Caki2 (cell line): ENCODE measurements at regions not wholly inside any gene's neighbourhood (a gene's known extent, or its start where the extent isn't known, plus 50 kb on each side); places are given as distances from the start of the nearest gene placed in this dataset.
"Not testable (repeated sequence)": the region's sequence is repeated elsewhere in the genome, so short reads cannot be mapped to it uniquely, and the experiment has no call there.

Source experiments
- DNase-seq: peaks from one replicate; pipeline ENCODE4 v3.0.0-alpha.2; 2015; ENCODE audit warnings: low read depth
- in situ Hi-C: cut with HindIII; loops from 2 replicates; pipeline ENCODE4 v1.10.0; 2016; ENCODE audit warnings: low sequenced_read_pairs, low pct_unique_long_range_greater_than_20kb, mixed read lengths

GRCh38 chr14:106006716-106007115 is 480.3 kb downstream of the TMEM121 start:
- DNase-seq, in situ Hi-C loops: not testable (repeated sequence)

- DNase-seq, result no peak
- in situ Hi-C loops, result no loop called here
Observed at GRCh38 chr14:106010783-106011182, 484.4 kb downstream of the TMEM121 start.

DNA sequence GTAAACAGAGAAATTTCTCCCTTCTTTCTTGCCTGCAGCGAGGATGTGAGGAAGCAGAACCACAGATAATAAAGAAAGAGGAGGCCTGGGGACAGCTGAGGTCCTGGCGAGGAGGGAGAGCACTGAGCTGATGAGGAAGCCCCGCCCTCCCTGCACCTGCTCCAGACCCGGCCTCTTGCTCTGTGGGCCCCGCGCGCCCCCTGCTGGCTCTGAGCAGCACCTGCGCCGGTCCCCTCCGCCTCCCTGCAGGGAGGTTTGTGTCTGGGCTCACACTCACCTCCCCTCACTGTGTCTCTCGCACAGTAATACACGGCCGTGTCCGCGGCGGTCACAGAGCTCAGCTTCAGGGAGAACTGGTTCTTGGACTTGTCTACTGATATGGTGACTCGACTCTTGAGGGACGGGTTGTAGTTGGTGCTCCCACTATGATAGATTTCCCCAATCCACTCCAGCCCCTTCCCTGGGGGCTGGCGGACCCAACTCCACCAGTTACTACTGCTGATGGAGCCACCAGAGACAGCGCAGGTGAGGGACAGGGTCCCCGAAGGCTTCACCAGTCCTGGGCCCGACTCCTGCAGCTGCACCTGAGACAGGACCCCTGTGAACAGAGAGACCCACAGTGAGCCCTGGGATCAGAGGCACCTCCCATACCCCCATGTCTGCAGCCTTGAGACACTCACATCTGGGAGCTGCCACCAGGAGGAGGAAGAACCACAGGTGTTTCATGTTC is 485.4 kb downstream of the TMEM121 start:
- in situ Hi-C loops, result not testable (repeated sequence)
- peak; percentile 10 for DNase-seq

- DNase-seq, in situ Hi-C loops: not testable (repeated sequence)
Observed at GRCh38 chr14:106012361-106012725, 486.0 kb downstream of the TMEM121 start.

GRCh38 chr14:106013879-106014376 is 487.5 kb downstream of the TMEM121 start:
- in situ Hi-C loops, result no loop called here
- no peak for DNase-seq

DNA sequence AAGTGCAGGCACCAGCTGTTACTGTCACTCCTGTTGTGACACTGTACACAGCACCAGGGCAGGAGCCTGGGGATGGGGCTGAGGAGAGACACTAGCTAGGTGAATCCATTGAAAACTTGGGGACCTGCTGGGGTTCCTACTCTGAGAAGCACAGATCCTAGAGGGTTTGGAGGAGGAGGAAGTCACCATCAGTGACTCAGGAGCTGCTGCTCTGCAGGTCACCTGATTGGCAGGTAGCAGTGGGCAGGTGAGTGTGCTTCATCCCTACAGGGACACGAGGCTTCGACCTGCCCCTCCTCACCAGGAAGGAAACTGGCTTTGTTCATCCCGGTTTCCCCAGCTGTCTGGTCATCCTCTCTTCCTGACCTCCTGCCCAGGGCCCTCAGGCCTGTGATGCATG is 491.6 kb downstream of the TMEM121 start:
- DNase-seq, in situ Hi-C loops: not testable (repeated sequence)

GRCh38 chr14:106021832-106022231 is 495.4 kb downstream of the TMEM121 start:
- DNase-seq, result no peak
- in situ Hi-C loops, result no loop called here

DNA sequence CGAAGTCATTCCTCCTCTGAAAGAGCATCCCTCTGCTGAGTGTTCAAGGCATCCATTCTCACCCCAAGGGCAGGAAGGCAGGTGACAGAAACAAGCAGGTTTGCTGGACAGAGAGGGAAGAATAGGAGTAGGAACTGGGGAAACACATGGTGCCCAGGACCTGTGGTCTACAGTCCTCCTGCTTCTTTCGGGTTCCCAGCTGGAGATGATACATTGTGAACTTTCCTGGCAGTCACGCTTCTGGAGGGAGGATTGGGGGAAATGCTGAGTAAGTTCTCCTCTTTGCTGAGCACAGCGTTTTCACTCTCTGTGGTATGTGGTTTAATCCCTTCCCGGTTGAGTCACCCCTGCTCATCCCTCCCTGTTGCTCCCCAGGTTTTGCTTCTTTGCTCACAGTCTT is 496.3 kb downstream of the TMEM121 start:
- in situ Hi-C loops, DNase-seq: not testable (repeated sequence)

GRCh38 chr14:106023411-106023810 is 497.0 kb downstream of the TMEM121 start:
- DNase-seq, result no peak
- in situ Hi-C loops, result no loop called here

GRCh38 chr14:106024983-106025604 is 498.7 kb downstream of the TMEM121 start:
- DNase-seq, result no peak
- in situ Hi-C loops, result no loop called here

GRCh38 chr14:106026026-106026425 is 499.6 kb downstream of the TMEM121 start:
- in situ Hi-C loops, result no loop called here
- DNase-seq, result no peak

DNA sequence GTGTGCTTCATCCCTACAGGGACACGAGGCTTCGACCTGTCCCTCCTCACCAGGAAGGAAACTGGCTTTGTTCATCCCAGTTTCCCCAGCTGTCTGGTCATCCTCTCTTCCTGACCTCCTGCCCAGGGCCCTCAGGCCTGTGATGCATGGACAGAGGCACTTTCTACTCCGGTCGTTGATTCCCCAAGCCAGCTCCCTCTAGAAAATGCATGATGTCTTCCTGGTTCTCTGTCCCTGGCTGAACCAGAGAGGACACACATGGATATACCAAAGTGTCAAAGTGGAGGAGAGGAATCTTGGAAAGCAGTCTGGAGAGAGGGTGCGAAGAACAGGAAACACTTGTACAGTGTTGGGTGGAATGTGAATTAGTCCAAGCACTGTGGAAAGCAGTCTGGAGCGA is 501.4 kb downstream of the TMEM121 start:
- in situ Hi-C loops, DNase-seq: not testable (repeated sequence)

DNA sequence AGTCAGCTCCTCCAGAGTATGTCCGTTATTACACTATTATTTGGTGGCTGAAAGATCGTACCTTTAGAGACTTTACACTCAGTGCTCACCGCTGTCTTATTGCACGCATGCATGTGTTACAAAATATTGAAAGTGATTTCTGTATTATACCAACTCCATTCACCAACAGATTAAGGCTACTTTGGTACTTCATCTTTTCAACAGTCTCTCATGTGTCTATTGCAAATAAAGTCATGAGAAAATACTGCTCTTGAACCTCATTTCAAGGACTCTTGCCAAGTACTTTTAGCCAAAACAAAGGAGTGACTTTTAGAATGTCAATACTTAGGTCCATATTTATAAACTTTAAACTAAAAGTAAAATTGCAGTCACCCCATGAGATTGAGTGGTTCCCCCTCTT is 503.6 kb downstream of the TMEM121 start:
- DNase-seq, result no peak
- in situ Hi-C loops, result no loop called here

- in situ Hi-C loops, result no loop called here
- no peak for DNase-seq
Observed at GRCh38 chr14:106037380-106037779, 511.0 kb downstream of the TMEM121 start.

DNA sequence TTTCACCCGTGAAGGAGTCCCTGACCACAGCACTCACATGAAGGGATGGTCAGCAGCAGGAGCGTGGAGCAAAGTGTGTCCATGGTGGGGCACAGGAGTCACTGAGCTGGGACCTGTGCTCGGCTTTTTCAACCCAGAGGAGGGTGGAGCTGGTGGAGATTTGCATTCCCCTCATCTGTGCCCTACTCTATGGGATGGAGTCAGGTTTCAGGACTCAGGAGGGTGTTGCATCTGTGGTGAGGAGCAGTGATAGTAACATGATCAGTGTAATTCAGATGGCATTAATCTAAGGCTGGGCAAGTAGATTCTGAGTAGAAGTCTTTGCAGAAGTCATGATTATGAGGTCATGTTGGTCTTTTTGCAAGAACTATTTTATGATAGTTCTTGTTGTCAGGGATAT is 511.9 kb downstream of the TMEM121 start:
- in situ Hi-C loops, result no loop called here
- no peak for DNase-seq

DNA sequence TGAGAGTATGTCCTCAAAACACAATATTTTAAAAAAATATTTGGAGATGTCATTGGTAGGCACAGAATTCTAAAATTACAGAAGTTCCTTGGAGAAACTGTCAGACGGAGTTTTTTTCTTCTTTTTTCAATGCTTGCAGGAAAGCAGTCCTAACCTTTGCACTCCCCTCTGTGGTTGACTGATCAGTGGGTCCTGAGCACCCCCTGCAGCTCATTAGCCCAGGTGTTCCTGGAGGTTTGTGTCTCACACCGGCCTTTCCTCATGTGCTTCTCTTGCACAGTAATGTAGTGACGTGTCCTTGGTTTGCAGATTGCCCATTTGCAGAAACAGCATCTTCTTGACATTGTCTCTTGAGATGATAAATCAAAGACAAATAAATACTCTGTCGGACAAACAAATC is 513.0 kb downstream of the TMEM121 start:
- peak; percentile 18 for DNase-seq
- in situ Hi-C loops, result no loop called here

- DNase-seq, result no peak
- in situ Hi-C loops, result no loop called here
Observed at GRCh38 chr14:106044515-106044914, 518.1 kb downstream of the TMEM121 start.

DNA sequence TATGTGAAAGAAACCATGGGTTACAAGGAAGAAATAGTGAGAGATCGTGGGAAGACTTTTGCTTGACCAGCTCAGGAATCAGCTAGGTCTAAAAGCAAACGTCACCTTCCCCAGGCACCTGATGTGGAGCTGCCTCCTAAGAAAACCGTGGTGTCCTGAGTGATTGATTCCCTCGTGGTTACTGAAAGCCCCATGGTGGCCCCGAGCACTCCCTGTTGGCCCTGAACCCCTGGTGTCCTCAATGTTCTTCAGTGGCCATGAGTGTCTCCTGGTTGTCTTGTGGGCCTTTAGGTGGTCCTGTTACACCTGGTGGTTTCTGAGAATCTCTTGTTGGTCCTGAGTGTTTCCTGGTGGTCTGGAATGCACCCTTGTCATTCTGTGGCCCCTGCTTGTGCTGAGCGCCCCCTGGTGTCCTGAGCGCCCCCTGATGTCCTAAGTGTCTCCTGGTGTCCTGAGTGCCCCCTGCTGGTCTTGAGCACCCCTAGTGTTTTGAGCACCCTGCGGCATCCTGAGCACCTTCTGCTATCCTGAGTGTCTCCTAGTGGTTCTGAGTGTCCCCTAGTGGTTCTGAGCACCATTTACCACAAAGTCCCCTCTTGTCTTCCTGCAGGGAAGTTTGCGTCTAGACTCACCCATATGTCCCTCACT is 518.7 kb downstream of the TMEM121 start:
- in situ Hi-C loops, result no loop called here
- peak; percentile 29 for DNase-seq

- no peak for DNase-seq
- in situ Hi-C loops, result no loop called here
Observed at GRCh38 chr14:106051796-106052195, 525.4 kb downstream of the TMEM121 start.
